ENCODE measurements at regions not wholly inside any gene's neighbourhood (a gene's known extent, or its start where the extent isn't known, plus 50 kb on each side); places are given as distances from the start of the nearest gene placed in this dataset.

DNA sequence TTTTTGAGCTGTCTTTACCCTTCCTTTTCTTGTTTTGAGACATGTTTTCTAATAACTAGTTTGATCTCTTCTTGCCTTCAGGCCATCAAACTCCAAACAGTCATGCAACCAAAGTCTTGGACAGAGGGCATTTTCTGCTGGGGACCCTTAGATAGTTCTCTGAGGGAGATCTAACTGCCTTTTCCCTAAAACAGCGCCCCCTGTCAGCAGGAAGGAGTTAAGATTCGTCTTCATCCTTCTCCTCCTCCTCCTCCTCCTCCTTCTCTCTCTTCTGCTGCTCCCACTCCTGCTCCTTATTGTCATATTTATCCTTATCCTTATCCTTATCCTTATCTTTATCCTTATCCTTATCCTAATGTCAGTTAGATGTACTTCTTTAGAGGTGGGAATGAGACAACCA is 417.2 kb downstream of the TRAM1L1 start:
- no peak for DNase-seq (ENCODE audit: extremely low spot score in 2 of 2)
- Histone ChIP-seq H3K27me3 (no peaks in the 10 kb centered on the region), H3K9me3 (no peaks in the 10 kb centered on the region), H3K4me3 (no peak overlapping the region), H3K36me3 (no peaks in the 10 kb centered on the region), H3K4me1 (no peaks in the 10 kb centered on the region), H3K27ac (no peak overlapping the region)
- TF ChIP-seq, protein P1, sequence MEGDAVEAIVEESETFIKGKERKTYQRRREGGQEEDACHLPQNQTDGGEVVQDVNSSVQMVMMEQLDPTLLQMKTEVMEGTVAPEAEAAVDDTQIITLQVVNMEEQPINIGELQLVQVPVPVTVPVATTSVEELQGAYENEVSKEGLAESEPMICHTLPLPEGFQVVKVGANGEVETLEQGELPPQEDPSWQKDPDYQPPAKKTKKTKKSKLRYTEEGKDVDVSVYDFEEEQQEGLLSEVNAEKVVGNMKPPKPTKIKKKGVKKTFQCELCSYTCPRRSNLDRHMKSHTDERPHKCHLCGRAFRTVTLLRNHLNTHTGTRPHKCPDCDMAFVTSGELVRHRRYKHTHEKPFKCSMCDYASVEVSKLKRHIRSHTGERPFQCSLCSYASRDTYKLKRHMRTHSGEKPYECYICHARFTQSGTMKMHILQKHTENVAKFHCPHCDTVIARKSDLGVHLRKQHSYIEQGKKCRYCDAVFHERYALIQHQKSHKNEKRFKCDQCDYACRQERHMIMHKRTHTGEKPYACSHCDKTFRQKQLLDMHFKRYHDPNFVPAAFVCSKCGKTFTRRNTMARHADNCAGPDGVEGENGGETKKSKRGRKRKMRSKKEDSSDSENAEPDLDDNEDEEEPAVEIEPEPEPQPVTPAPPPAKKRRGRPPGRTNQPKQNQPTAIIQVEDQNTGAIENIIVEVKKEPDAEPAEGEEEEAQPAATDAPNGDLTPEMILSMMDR (IDR thresholded peaks at IDR 0.05): no peak
- TF ChIP-seq POLR2AphosphoS5 (IDR thresholded peaks at IDR 0.05; ENCODE audit: insufficient read depth in 1 of 2, low read depth in 1 of 2) (no peak), POLR2A (IDR thresholded peaks at IDR 0.05) (no peak)
- intact Hi-C loops (cut with DNase I): no loop called here

DNA sequence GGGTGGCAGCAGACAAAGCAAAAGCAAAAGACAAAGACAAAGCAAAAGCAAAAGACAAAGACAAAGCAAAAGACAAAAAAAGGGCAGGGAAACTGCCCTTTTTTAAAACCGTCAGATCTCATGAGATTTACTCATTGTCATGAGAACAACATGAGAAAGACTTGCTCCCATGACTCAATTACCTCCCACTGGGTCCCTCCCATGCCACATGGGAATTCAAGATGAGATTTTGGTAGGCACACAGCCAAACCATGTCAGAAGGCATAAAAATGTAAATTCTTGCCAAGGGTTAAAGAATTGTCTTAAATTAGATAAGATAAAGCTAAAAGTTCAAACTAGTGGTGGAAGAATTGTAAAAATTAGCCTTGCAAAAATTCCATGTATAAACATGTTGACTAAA is 419.7 kb downstream of the TRAM1L1 start:
- DNase-seq (ENCODE audit: extremely low spot score in 2 of 2): no peak
- H3K27me3 ChIP-seq: no peaks in the 10 kb centered on the region
- no peaks in the 10 kb centered on the region for H3K4me1 ChIP-seq
- TF ChIP-seq POLR2A (IDR thresholded peaks at IDR 0.05) (no peak), POLR2AphosphoS5 (IDR thresholded peaks at IDR 0.05; ENCODE audit: insufficient read depth in 1 of 2, low read depth in 1 of 2) (no peak)
- TF ChIP-seq, protein P1 (IDR thresholded peaks at IDR 0.05): no peak
- H3K36me3 ChIP-seq: no peaks in the 10 kb centered on the region
- no peak overlapping the region for H3K27ac ChIP-seq
- H3K4me3 ChIP-seq: no peak overlapping the region
- no peaks in the 10 kb centered on the region for H3K9me3 ChIP-seq
- intact Hi-C loops (cut with DNase I): no loop called here

DNA sequence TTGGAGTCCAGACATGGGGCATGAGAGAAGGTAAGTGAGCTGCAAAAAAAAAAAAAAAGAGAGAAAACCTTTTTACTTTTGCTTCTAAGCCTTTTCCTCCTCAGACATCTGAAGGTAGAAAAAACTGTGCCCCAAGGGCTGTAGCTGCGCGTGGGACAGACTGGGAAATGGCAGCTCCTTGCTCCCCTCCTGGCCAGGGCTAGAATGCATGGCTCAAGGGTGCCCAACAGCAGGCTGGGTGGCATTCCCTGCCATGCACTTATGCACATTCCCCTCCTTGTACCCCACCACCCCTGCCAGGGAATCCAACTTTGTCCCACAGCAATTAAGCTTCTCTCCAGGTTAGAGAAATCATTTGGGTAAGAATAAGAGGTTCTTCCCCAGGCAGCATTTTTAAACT is 421.2 kb downstream of the TRAM1L1 start:
- Histone ChIP-seq H3K4me1 (no peaks in the 10 kb centered on the region), H3K36me3 (no peaks in the 10 kb centered on the region), H3K27me3 (no peaks in the 10 kb centered on the region), H3K9me3 (no peaks in the 10 kb centered on the region), H3K27ac (no peak overlapping the region), H3K4me3 (no peak overlapping the region)
- TF ChIP-seq POLR2A (IDR thresholded peaks at IDR 0.05): no peak
- no peak for TF ChIP-seq POLR2AphosphoS5 (IDR thresholded peaks at IDR 0.05; ENCODE audit: insufficient read depth in 1 of 2, low read depth in 1 of 2)
- TF ChIP-seq, protein P1 (IDR thresholded peaks at IDR 0.05): no peak
- intact Hi-C loops (cut with DNase I): no loop called here
- no peak for DNase-seq (ENCODE audit: extremely low spot score in 2 of 2)

DNA sequence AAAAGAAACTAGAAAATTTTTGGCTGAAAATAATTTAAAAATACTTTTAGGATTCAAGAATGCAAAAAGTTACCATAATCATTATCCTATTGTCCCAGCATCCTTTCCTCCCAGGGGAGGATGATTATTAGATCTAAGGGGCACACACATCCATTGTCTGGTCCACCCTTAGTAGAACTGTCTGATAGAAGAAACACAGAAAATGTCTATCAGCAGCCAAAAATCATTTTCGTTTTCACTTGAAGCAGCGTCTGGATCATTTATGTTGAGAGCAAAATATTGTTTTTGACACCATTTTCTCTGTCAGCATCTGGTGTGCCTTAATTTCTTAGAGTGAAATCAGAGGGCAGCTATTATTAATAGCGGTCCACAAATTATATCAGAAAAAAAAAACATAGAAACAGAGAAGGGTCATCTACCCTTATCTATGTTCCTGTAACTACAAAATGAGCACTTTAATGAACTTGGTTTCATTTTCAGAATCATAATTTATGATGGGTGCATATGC is 446.3 kb downstream of the TRAM1L1 start:
- DNase-seq (ENCODE audit: extremely low spot score in 2 of 2): no peak
- no peaks in the 10 kb centered on the region for H3K9me3 ChIP-seq
- intact Hi-C loops (cut with DNase I): no loop called here
- no peak overlapping the region for H3K27ac ChIP-seq
- TF ChIP-seq, protein P1 (IDR thresholded peaks at IDR 0.05): no peak
- no peak for TF ChIP-seq POLR2AphosphoS5 (IDR thresholded peaks at IDR 0.05; ENCODE audit: insufficient read depth in 1 of 2, low read depth in 1 of 2)
- H3K27me3 ChIP-seq: no peaks in the 10 kb centered on the region
- H3K36me3 ChIP-seq: no peaks in the 10 kb centered on the region
- no peak overlapping the region for H3K4me3 ChIP-seq
- H3K4me1 ChIP-seq: no peaks in the 10 kb centered on the region

DNA sequence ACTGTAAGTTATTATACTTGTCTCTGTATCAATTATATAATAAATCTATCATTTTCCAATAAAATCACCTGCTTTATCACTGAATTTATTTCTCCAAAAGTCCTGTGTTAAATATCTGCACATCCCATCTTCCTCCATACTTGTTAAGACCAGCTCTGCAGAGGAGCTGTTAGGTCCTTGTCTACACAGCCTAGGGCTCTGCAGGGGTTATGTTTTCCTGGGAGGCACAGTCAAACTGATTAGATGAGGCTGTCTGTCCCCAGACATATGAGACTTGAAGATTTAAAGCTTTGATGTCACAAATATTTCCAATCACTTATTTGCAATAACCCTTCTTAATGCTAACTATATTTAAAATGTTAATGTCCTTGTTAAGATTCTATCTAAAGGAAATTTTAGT is 446.8 kb downstream of the TRAM1L1 start:
- H3K27me3 ChIP-seq: no peaks in the 10 kb centered on the region
- no peak for DNase-seq (ENCODE audit: extremely low spot score in 2 of 2)

More for the DNA sequence above, 446.8 kb downstream of the TRAM1L1 start:
- Histone ChIP-seq H3K4me1 (no peaks in the 10 kb centered on the region), H3K4me3 (no peak overlapping the region), H3K36me3 (no peaks in the 10 kb centered on the region), H3K27ac (no peak overlapping the region), H3K9me3 (no peaks in the 10 kb centered on the region)
- intact Hi-C loops (cut with DNase I): no loop called here
- TF ChIP-seq, protein P1 (IDR thresholded peaks at IDR 0.05): no peak
- TF ChIP-seq POLR2A (IDR thresholded peaks at IDR 0.05): no peak
- TF ChIP-seq POLR2AphosphoS5 (IDR thresholded peaks at IDR 0.05; ENCODE audit: insufficient read depth in 1 of 2, low read depth in 1 of 2): no peak

All from vagina (tissue), 2 donors.